GM12878 (cell line): ENCODE measurements at regions not wholly inside any gene's neighbourhood (a gene's known extent, or its start where the extent isn't known, plus 50 kb on each side); places are given as distances from the start of the nearest gene placed in this dataset.

ENCODE experiments used
- ATAC-seq: fragments of 200-7000 bp; cut with Tn5 transposase; 3 replicates; pipeline ENCODE4 v1.9.1; 2020; ENCODE audit warnings: mild to moderate bottlenecking, moderate library complexity
- BruUV-seq: library from RNA; stranded (reverse); fragments of 400-500 nt; replicated peaks from 2 replicates; lab custom pipeline; 2021; lab: Mats Ljungman, UMichigan
- CTCF ChIA-PET: fragments of 300-600 bp; sonication (Branson Sonifier 250); formaldehyde crosslinking; extraction: SDS; loops from one replicate; lab custom pipeline; 2021; ENCODE audit warnings: inconsistent platforms; lab: Yijun Ruan, JAX
- POLR2A ChIA-PET: fragments of 350-600 bp; formaldehyde crosslinking; extraction: SDS; loops from one replicate; lab custom pipeline; 2021; ENCODE audit warnings: inconsistent platforms; lab: Charles Lee
- RAD21 ChIA-PET: fragments of 300-600 bp; sonication (Branson Sonifier 250); formaldehyde crosslinking; loops from one replicate; lab custom pipeline; 2023; ENCODE audit warnings: antibody characterized with exemption; ENCODE audit not compliant: unreplicated experiment; lab: Charles Lee
- SMC1A ChIA-PET: fragments of 300-600 bp; sonication (Branson Sonifier 250); formaldehyde crosslinking; loops from one replicate; lab custom pipeline; 2023; ENCODE audit not compliant: unreplicated experiment, uncharacterized antibody; lab: Charles Lee
- DNase-seq: peaks from one replicate; pipeline ENCODE4 v3.0.0-alpha.2; 2011; ENCODE audit warnings: low read depth, low spot score
- FAIRE-seq: peaks from 3 replicates; lab custom pipeline; 2011; peaks lifted over from hg19 to GRCh38; lab: Jason Lieb, UNC
- H2AFZ ChIP-seq: 2 replicates; pipeline ENCODE4 v1.6.0; 2011; ENCODE audit warnings: low read depth, low read length, control low read depth; ENCODE audit not compliant: control insufficient read depth
- H3K27ac ChIP-seq: 2 replicates; pipeline ENCODE4 v1.5.1; 2011; ENCODE audit warnings: control low read depth; ENCODE audit not compliant: control insufficient read depth, insufficient read depth
- H3K27me3 ChIP-seq, 2 experiments: replicated peaks in 1 of 2; 2 replicates each; pipeline versions ENCODE4 v1.6.0 to v1.6.1; 2011; ENCODE audit warnings: low read length in 1 of 2; ENCODE audit not compliant: control insufficient read depth in 2 of 2, insufficient read depth in 2 of 2
- H3K36me3 ChIP-seq, 2 experiments: 2 replicates each; pipeline ENCODE4 v1.5.1; 2011; ENCODE audit warnings: low read length in 1 of 2; ENCODE audit not compliant: control insufficient read depth in 2 of 2, insufficient read depth in 2 of 2
- H3K4me1 ChIP-seq: 2 replicates; pipeline ENCODE4 v1.6.1; 2011; ENCODE audit warnings: mild to moderate bottlenecking, low read length, moderate library complexity, mixed read lengths; ENCODE audit not compliant: control insufficient read depth, insufficient read depth
- H3K4me2 ChIP-seq: 2 replicates; pipeline ENCODE4 v1.6.0; 2011; ENCODE audit warnings: control low read depth; ENCODE audit not compliant: control insufficient read depth, insufficient read depth
- H3K4me3 ChIP-seq: fragments of 200-600 bp; sonication (generic); 2 replicates; pipeline ENCODE4 v1.5.1; 2016
- H3K79me2 ChIP-seq: 2 replicates; pipeline ENCODE4 v1.6.0; 2011; ENCODE audit warnings: low read length; ENCODE audit not compliant: control insufficient read depth, insufficient read depth
- H3K9ac ChIP-seq: 2 replicates; pipeline ENCODE4 v1.8.0; 2011; ENCODE audit warnings: low read length, control low read depth, mixed read lengths; ENCODE audit not compliant: control insufficient read depth, insufficient read depth
- H3K9me3 ChIP-seq: replicated peaks from 3 replicates; pipeline ENCODE4 v1.5.1; 2011; ENCODE audit warnings: mild to moderate bottlenecking, low read length; ENCODE audit not compliant: control insufficient read depth, insufficient read depth
- H4K20me1 ChIP-seq: 2 replicates; pipeline ENCODE4 v1.6.0; 2011; ENCODE audit not compliant: control insufficient read depth, insufficient read depth
- ETV6 ChIP-seq, 2 experiments: fragments of 450-650 bp in 1 of 2; IDR thresholded peaks in 1 of 2; conservative IDR thresholded peaks in 1 of 2; 2 replicates each; pipeline ENCODE4 v1.6.1; 2014; ENCODE audit warnings: antibody characterized with exemption in 1 of 2, borderline replicate concordance in 1 of 2, low read depth in 1 of 2, mild to moderate bottlenecking in 1 of 2, moderate library complexity in 1 of 2
- HCFC1 ChIP-seq: fragments of 150-350 bp; IDR thresholded peaks from 2 replicates; pipeline ENCODE4 v1.6.1; 2014; ENCODE audit warnings: low read length
- HDAC2 ChIP-seq: fragments of 200-600 bp; sonication (generic); IDR thresholded peaks from 2 replicates; pipeline ENCODE4 v1.6.1; 2017
- PAX8 ChIP-seq: fragments of 450-650 bp; IDR thresholded peaks from 2 replicates; pipeline ENCODE4 v1.6.1; 2017; ENCODE audit warnings: mild to moderate bottlenecking, moderate library complexity
- PKNOX1 ChIP-seq: fragments of 450-650 bp; IDR thresholded peaks from 2 replicates; pipeline ENCODE4 v1.6.1; 2016; ENCODE audit warnings: mild to moderate bottlenecking
- STAT1 ChIP-seq: fragments of 450-650 bp; conservative IDR thresholded peaks from 2 replicates; pipeline ENCODE4 v1.6.1; 2014; ENCODE audit warnings: antibody characterized with exemption, mild to moderate bottlenecking
- SUPT20H ChIP-seq: IDR thresholded peaks from 2 replicates; pipeline ENCODE4 v1.6.1; 2011; ENCODE audit warnings: low read depth, mild to moderate bottlenecking, low read length, moderate library complexity, borderline replicate concordance; ENCODE audit not compliant: control insufficient read depth
- USF1 ChIP-seq: IDR thresholded peaks from 2 replicates; pipeline ENCODE4 v1.6.1; 2011; ENCODE audit warnings: borderline replicate concordance, low read depth, mild to moderate bottlenecking, moderate library complexity, mixed read lengths, low read length; ENCODE audit not compliant: insufficient read depth; ENCODE audit errors: extremely low read length
- ZBTB11 ChIP-seq: fragments of 450-650 bp; formaldehyde crosslinking; IDR thresholded peaks from 2 replicates; pipeline ENCODE4 v1.5.0; 2022; ENCODE audit warnings: mild to moderate bottlenecking, missing genetic modification characterization
- ZNF274 ChIP-seq: IDR thresholded peaks from one replicate; pipeline ENCODE4 v1.8.0; 2011; ENCODE audit not compliant: insufficient read length, insufficient read depth
- ZNF384 ChIP-seq: IDR thresholded peaks from 2 replicates; pipeline ENCODE4 v1.6.1; 2012; ENCODE audit warnings: low read depth, mild to moderate bottlenecking, low read length, improper control_type of control experiment, borderline replicate concordance
- ZZZ3 ChIP-seq: IDR thresholded peaks from 2 replicates; pipeline ENCODE4 v1.6.1; 2011; ENCODE audit warnings: low read depth; ENCODE audit not compliant: control insufficient read depth, insufficient read length
- WGBS: methylation state at CpG from one replicate; pipeline ENCODE4 v1.1.6; 2016; ENCODE audit warnings: low lambda C conversion rate; ENCODE audit not compliant: insufficient replicate concordance, insufficient coverage; ENCODE audit errors: missing lambda C conversion rate; 5-methylcytosine and 5-hydroxymethylcytosine counted together
- in situ Hi-C: fragments of 300-500 bp; cut with MboI; formaldehyde crosslinking; loops from 9 replicates; pipeline ENCODE4 v1.14.3; 2018; ENCODE audit warnings: mixed read lengths
- intact Hi-C: fragments of 100-400 bp; cut with micrococcal nuclease; formaldehyde crosslinking; loops from one replicate; pipeline ENCODE4 v1.14.2; 2022; ENCODE audit not compliant: unreplicated experiment

GRCh38 chr22:46056546-46057245 is 79.7 kb upstream of the WNT7B start (continued):
- TF ChIP-seq PKNOX1 (no peak), PAX8 (no peak), ZBTB11 (CRISPR knock-in tag) (no peak), ZNF274 (no peak)

- CTCF ChIA-PET, result interaction anchor here (1.4 kb wide), 1 partner anchor 60 kb away, joined by 3 read pairs; no protein-coding TSS in a partner anchor
- no peaks in the 10 kb centered on the region for H3K36me3 ChIP-seq
- 23% methylated on average over 17 of the region's 17 CpGs for WGBS
- H3K4me3 ChIP-seq, result peak overlapping the region; percentile 25; the same call in 1 of the 2 replicates
- H4K20me1 ChIP-seq, result no peaks in the 10 kb centered on the region
- DNase-seq, result no peak
- RAD21 ChIA-PET, result no interaction called here
- no peak for FAIRE-seq
- SMC1A ChIA-PET, result interaction anchor here (0.8 kb wide), 1 partner anchor 40 kb away, joined by 3 read pairs; no protein-coding TSS in a partner anchor
- in situ Hi-C loops, result no loop called here
- H3K79me2 ChIP-seq, result peaks cover 6% of the 10 kb centered on the region
- peaks cover 33% of the 10 kb centered on the region for H3K4me1 ChIP-seq
- peak overlapping the region; percentile 79 for H3K27ac ChIP-seq
- H3K4me2 ChIP-seq, result peak overlapping the region; percentile 97
- H3K9me3 ChIP-seq, result no peaks in the 10 kb centered on the region
- BruUV-seq, result no TSS peak
- H3K9ac ChIP-seq, result peak overlapping the region; percentile 51; the same call in 1 of the 2 replicates
- no peak overlapping the region; the same call in 1 of the 2 replicates for H2AFZ ChIP-seq
- no peaks in the 10 kb centered on the region; a peak in 1 of 4 replicates for H3K27me3 ChIP-seq
- no peak; the same call in 2 of the 3 replicates for ATAC-seq
- POLR2A ChIA-PET, result no interaction called here
- intact Hi-C loops, result loop anchor here (1.0 kb wide), 1 partner anchor 22 kb away; no protein-coding TSS in a partner anchor
- TF ChIP-seq ETV6 (conservative IDR thresholded peaks at IDR 0.05 in 1 of 2, IDR thresholded peaks at IDR 0.05 in 1 of 2; ENCODE audit: borderline replicate concordance in 1 of 2, low read depth in 1 of 2) (no peak), ZZZ3 (no peak), SUPT20H (no peak), USF1 (no peak), HCFC1 (no peak), STAT1 (no peak), HDAC2 (no peak), ZNF384 (no peak)
Observed at GRCh38 chr22:46057246-46058090, 80.5 kb upstream of the WNT7B start.
